ENCODE measurements at regions not wholly inside any gene's neighbourhood (a gene's known extent, or its start where the extent isn't known, plus 50 kb on each side); places are given as distances from the start of the nearest gene placed in this dataset.

- TF ChIP-seq CTCF (IDR thresholded peaks at IDR 0.05; ENCODE audit: extremely low read depth, insufficient read depth, missing control alignments), result no peak
- DNase-seq (ENCODE audit: low spot score), result no peak
- in situ Hi-C loops (cut with MboI; ENCODE audit: low pct_unique_long_range_greater_than_20kb, low sequenced_read_pairs, unreplicated experiment), result no loop called here
Observed at GRCh38 chr15:87245592-87245991, 1010.9 kb downstream of the NTRK3 start.

GRCh38 chr15:87243474-87243873 is 1013.1 kb downstream of the NTRK3 start:
- in situ Hi-C loops (cut with MboI; ENCODE audit: low pct_unique_long_range_greater_than_20kb, low sequenced_read_pairs, unreplicated experiment), result no loop called here
- TF ChIP-seq CTCF (IDR thresholded peaks at IDR 0.05; ENCODE audit: extremely low read depth, insufficient read depth, missing control alignments), result no peak
- DNase-seq (ENCODE audit: low spot score), result no peak

GRCh38 chr15:87239582-87240230 is 1016.8 kb downstream of the NTRK3 start:
- in situ Hi-C loops (cut with MboI; ENCODE audit: low pct_unique_long_range_greater_than_20kb, low sequenced_read_pairs, unreplicated experiment), result no loop called here
- no peak for DNase-seq (ENCODE audit: low spot score)
- no peak for TF ChIP-seq CTCF (IDR thresholded peaks at IDR 0.05; ENCODE audit: extremely low read depth, insufficient read depth, missing control alignments)

GRCh38 chr15:87238451-87239068 is 1018.0 kb downstream of the NTRK3 start:
- no peak for TF ChIP-seq CTCF (IDR thresholded peaks at IDR 0.05; ENCODE audit: extremely low read depth, insufficient read depth, missing control alignments)
- in situ Hi-C loops (cut with MboI; ENCODE audit: low pct_unique_long_range_greater_than_20kb, low sequenced_read_pairs, unreplicated experiment), result no loop called here

GRCh38 chr15:87228460-87228859 is 1028.1 kb downstream of the NTRK3 start:
- no peak for TF ChIP-seq CTCF (IDR thresholded peaks at IDR 0.05; ENCODE audit: extremely low read depth, insufficient read depth, missing control alignments)
- in situ Hi-C loops (cut with MboI; ENCODE audit: low pct_unique_long_range_greater_than_20kb, low sequenced_read_pairs, unreplicated experiment), result no loop called here
- DNase-seq (ENCODE audit: low spot score), result no peak

More at GRCh38 chr15:87238451-87239068, 1018.0 kb downstream of the NTRK3 start:
- no peak for DNase-seq (ENCODE audit: low spot score)

GRCh38 chr15:87227846-87228245 is 1028.7 kb downstream of the NTRK3 start:
- in situ Hi-C loops (cut with MboI; ENCODE audit: low pct_unique_long_range_greater_than_20kb, low sequenced_read_pairs, unreplicated experiment), result no loop called here
- TF ChIP-seq CTCF (IDR thresholded peaks at IDR 0.05; ENCODE audit: extremely low read depth, insufficient read depth, missing control alignments), result no peak
- DNase-seq (ENCODE audit: low spot score), result no peak
